ENCODE measurements at regions not wholly inside any gene's neighbourhood (a gene's known extent, or its start where the extent isn't known, plus 50 kb on each side); places are given as distances from the start of the nearest gene placed in this dataset.
"Not testable (repeated sequence)": the region's sequence is repeated elsewhere in the genome, so short reads cannot be mapped to it uniquely, and the experiment has no call there.

GRCh38 chr6:21282360-21282759 is 311.2 kb upstream of the SOX4 start:
- not testable (repeated sequence) for DNase-seq (ENCODE audit: low spot score)

- DNase-seq (ENCODE audit: low spot score): no peak
These were observed 309.4 kb upstream of the SOX4 start for GRCh38 chr6:21284166-21284565.

GRCh38 chr6:21284706-21285105 is 308.8 kb upstream of the SOX4 start:
- DNase-seq (ENCODE audit: low spot score): no peak

GRCh38 chr6:21294144-21294543 is 299.4 kb upstream of the SOX4 start:
- DNase-seq (ENCODE audit: low spot score): no peak

GRCh38 chr6:21295506-21296240 is 297.9 kb upstream of the SOX4 start:
- no peak for DNase-seq (ENCODE audit: low spot score)

- DNase-seq (ENCODE audit: low spot score): no peak
These were observed 295.9 kb upstream of the SOX4 start for GRCh38 chr6:21297665-21298064.

- no peak for DNase-seq (ENCODE audit: low spot score)
These were observed 294.3 kb upstream of the SOX4 start for GRCh38 chr6:21299216-21299615.

- no peak for DNase-seq (ENCODE audit: low spot score)
These were observed 293.1 kb upstream of the SOX4 start for GRCh38 chr6:21300439-21300838.

GRCh38 chr6:21305893-21306332 is 287.6 kb upstream of the SOX4 start:
- no peak for DNase-seq (ENCODE audit: low spot score)

- no peak for DNase-seq (ENCODE audit: low spot score)
These were observed 287.0 kb upstream of the SOX4 start for GRCh38 chr6:21306546-21306945.

- DNase-seq (ENCODE audit: low spot score): no peak
These were observed 283.7 kb upstream of the SOX4 start for GRCh38 chr6:21309807-21310221.

- DNase-seq (ENCODE audit: low spot score): no peak
These were observed 282.9 kb upstream of the SOX4 start for GRCh38 chr6:21310568-21311140.

GRCh38 chr6:21312118-21312517 is 281.4 kb upstream of the SOX4 start:
- no peak for DNase-seq (ENCODE audit: low spot score)

GRCh38 chr6:21317642-21318041 is 275.9 kb upstream of the SOX4 start:
- DNase-seq (ENCODE audit: low spot score): no peak

- DNase-seq (ENCODE audit: low spot score): peak; percentile 12
These were observed 272.5 kb upstream of the SOX4 start for GRCh38 chr6:21321076-21321475.

GRCh38 chr6:21321531-21321930 is 272.0 kb upstream of the SOX4 start:
- DNase-seq (ENCODE audit: low spot score): no peak

GRCh38 chr6:21323577-21323976 is 270.0 kb upstream of the SOX4 start:
- no peak for DNase-seq (ENCODE audit: low spot score)

- DNase-seq (ENCODE audit: low spot score): no peak
These were observed 268.2 kb upstream of the SOX4 start for GRCh38 chr6:21325201-21325856.

- no peak for DNase-seq (ENCODE audit: low spot score)
These were observed 266.0 kb upstream of the SOX4 start for GRCh38 chr6:21327326-21328112.

GRCh38 chr6:21331235-21331634 is 262.3 kb upstream of the SOX4 start:
- DNase-seq (ENCODE audit: low spot score): no peak

GRCh38 chr6:21332077-21332476 is 261.5 kb upstream of the SOX4 start:
- no peak for DNase-seq (ENCODE audit: low spot score)

- no peak for DNase-seq (ENCODE audit: low spot score)
These were observed 260.9 kb upstream of the SOX4 start for GRCh38 chr6:21332660-21333059.

Measured in SK-N-DZ (cell line).